Suprapubic skin (tissue), 4 donors: ENCODE measurements at regions not wholly inside any gene's neighbourhood (a gene's known extent, or its start where the extent isn't known, plus 50 kb on each side); places are given as distances from the start of the nearest gene placed in this dataset.

ENCODE experiments used
- DNase-seq, 2 donors: peaks; one replicate each; pipeline ENCODE4 v3.0.0-alpha.2; 2019; ENCODE audit warnings: low spot score in 2 of 2
- H3K27ac ChIP-seq: fragments of 200-600 bp; sonication (generic); one replicate; pipeline ENCODE4 v1.5.1; 2019
- H3K27me3 ChIP-seq: fragments of 200-600 bp; sonication (generic); one replicate; pipeline ENCODE4 v1.5.1; 2019
- H3K36me3 ChIP-seq: fragments of 200-600 bp; sonication (generic); one replicate; pipeline ENCODE4 v1.5.1; 2019
- H3K4me1 ChIP-seq: fragments of 200-600 bp; sonication (generic); one replicate; pipeline ENCODE4 v1.5.1; 2019
- H3K4me3 ChIP-seq: fragments of 200-600 bp; sonication (generic); one replicate; pipeline ENCODE4 v1.5.1; 2019; ENCODE audit warnings: mild to moderate bottlenecking
- H3K9me3 ChIP-seq: fragments of 200-600 bp; sonication (generic); one replicate; pipeline ENCODE4 v1.5.1; 2019
- CTCF ChIP-seq, 2 donors: fragments of 200-600 bp in 1 of 2; fragments of 450-650 bp in 1 of 2; sonication (generic) in 1 of 2; IDR thresholded peaks; one replicate each; pipeline ENCODE4 v1.5.1; 2016 to 2019; ENCODE audit warnings: antibody characterized with exemption in 2 of 2, mild to moderate bottlenecking in 1 of 2, moderate library complexity in 1 of 2
- EP300 ChIP-seq: sonication (generic); formaldehyde crosslinking; IDR thresholded peaks from one replicate; pipeline ENCODE4 v1.6.1; 2017; ENCODE audit warnings: antibody characterized with exemption
- POLR2A ChIP-seq, 2 donors: fragments of 450-650 bp; IDR thresholded peaks; one replicate each; pipeline ENCODE4 v1.6.1; 2017; ENCODE audit warnings: antibody characterized with exemption in 2 of 2, mild to moderate bottlenecking in 2 of 2, moderate library complexity in 2 of 2
- POLR2AphosphoS5 ChIP-seq, 3 donors: sonication (generic); formaldehyde crosslinking; IDR thresholded peaks; one replicate each; pipeline ENCODE4 v1.6.1; 2017; ENCODE audit warnings: antibody characterized with exemption in 3 of 3
- WGBS: methylation state at CpG from one replicate; pipeline ENCODE4 v1.1.5; 2018; 5-methylcytosine and 5-hydroxymethylcytosine counted together

GRCh38 chr9:81035601-81036000 lies 653.7 kb downstream of the TLE1 start:
- Histone ChIP-seq H3K27me3 (no peaks in the 10 kb centered on the region), H3K36me3 (no peaks in the 10 kb centered on the region), H3K4me1 (no peaks in the 10 kb centered on the region), H3K4me3 (no peak overlapping the region), H3K27ac (no peak overlapping the region), H3K9me3 (no peaks in the 10 kb centered on the region)
- TF ChIP-seq POLR2A (IDR thresholded peaks at IDR 0.05) = no peak
- no peak for TF ChIP-seq EP300
- no peak for TF ChIP-seq CTCF (IDR thresholded peaks at IDR 0.05)
- no peak for TF ChIP-seq POLR2AphosphoS5 (IDR thresholded peaks at IDR 0.05)
- 78% methylated on average over 1 of the region's 1 CpG for WGBS
- no peak for DNase-seq

GRCh38 chr9:81035171-81035570 lies 654.2 kb downstream of the TLE1 start:
- DNase-seq = no peak
- no peaks in the 10 kb centered on the region for H3K27me3 ChIP-seq
- H3K27ac ChIP-seq = no peak overlapping the region
- no peaks in the 10 kb centered on the region for H3K36me3 ChIP-seq
- H3K4me3 ChIP-seq = no peak overlapping the region
- H3K9me3 ChIP-seq = no peaks in the 10 kb centered on the region
- 33% methylated on average over 4 of the region's 4 CpGs for WGBS
- no peak for TF ChIP-seq POLR2AphosphoS5 (IDR thresholded peaks at IDR 0.05)
- no peak for TF ChIP-seq POLR2A (IDR thresholded peaks at IDR 0.05)
- TF ChIP-seq EP300 = no peak
- TF ChIP-seq CTCF (IDR thresholded peaks at IDR 0.05) = no peak
- no peaks in the 10 kb centered on the region for H3K4me1 ChIP-seq

GRCh38 chr9:81032831-81033230 lies 656.5 kb downstream of the TLE1 start:
- Histone ChIP-seq H3K4me3 (no peak overlapping the region), H3K4me1 (no peaks in the 10 kb centered on the region), H3K9me3 (no peaks in the 10 kb centered on the region), H3K27ac (no peak overlapping the region), H3K27me3 (no peaks in the 10 kb centered on the region), H3K36me3 (no peaks in the 10 kb centered on the region)
- no peak for DNase-seq
- WGBS = 39% methylated on average over 1 of the region's 1 CpG
- no peak for TF ChIP-seq CTCF (IDR thresholded peaks at IDR 0.05)
- TF ChIP-seq POLR2A (IDR thresholded peaks at IDR 0.05) = no peak
- no peak for TF ChIP-seq POLR2AphosphoS5 (IDR thresholded peaks at IDR 0.05)
- no peak for TF ChIP-seq EP300

- no peaks in the 10 kb centered on the region for H3K9me3 ChIP-seq
- H3K27ac ChIP-seq = no peak overlapping the region
- H3K4me1 ChIP-seq = no peaks in the 10 kb centered on the region
- 67% methylated on average over 2 of the region's 2 CpGs for WGBS
- H3K4me3 ChIP-seq = no peak overlapping the region
- no peaks in the 10 kb centered on the region for H3K27me3 ChIP-seq
- TF ChIP-seq CTCF (IDR thresholded peaks at IDR 0.05) = no peak
- TF ChIP-seq POLR2A (IDR thresholded peaks at IDR 0.05) = no peak
- TF ChIP-seq POLR2AphosphoS5 (IDR thresholded peaks at IDR 0.05) = no peak
- no peak for TF ChIP-seq EP300
- no peaks in the 10 kb centered on the region for H3K36me3 ChIP-seq
- no peak for DNase-seq
These were observed 657.2 kb downstream of the TLE1 start for GRCh38 chr9:81032030-81032572.

- no peaks in the 10 kb centered on the region for H3K36me3 ChIP-seq
- DNase-seq = no peak
- TF ChIP-seq POLR2AphosphoS5 (IDR thresholded peaks at IDR 0.05) (no peak), EP300 (no peak), POLR2A (IDR thresholded peaks at IDR 0.05) (no peak), CTCF (IDR thresholded peaks at IDR 0.05) (no peak)
- 88% methylated on average over 7 of the region's 7 CpGs for WGBS
- no peak overlapping the region for H3K27ac ChIP-seq
- no peak overlapping the region for H3K4me3 ChIP-seq
- H3K27me3 ChIP-seq = no peaks in the 10 kb centered on the region
- H3K9me3 ChIP-seq = no peaks in the 10 kb centered on the region
- no peaks in the 10 kb centered on the region for H3K4me1 ChIP-seq
These were observed 657.8 kb downstream of the TLE1 start for GRCh38 chr9:81031422-81032029.
